SJSA1 (cell line): ENCODE measurements at regions not wholly inside any gene's neighbourhood (a gene's known extent, or its start where the extent isn't known, plus 50 kb on each side); places are given as distances from the start of the nearest gene placed in this dataset.

Experiments
- DNase-seq, 2 experiments: peaks; one replicate each; pipeline ENCODE4 v3.0.0-alpha.2; 2015 to 2020; ENCODE audit warnings: low spot score in 2 of 2, low read depth in 1 of 2
- H3K27ac ChIP-seq: fragments of 250-450 bp; sonication (Bioruptor Pico); 2 replicates; pipeline ENCODE4 v1.5.1; 2020; ENCODE audit warnings: mild to moderate bottlenecking, moderate library complexity
- H3K27me3 ChIP-seq: fragments of 250-450 bp; sonication (Bioruptor Pico); replicated peaks from 2 replicates; pipeline ENCODE4 v1.5.1; 2020; ENCODE audit warnings: mild to moderate bottlenecking, moderate library complexity
- H3K36me3 ChIP-seq: fragments of 250-450 bp; sonication (Bioruptor Pico); 2 replicates; pipeline ENCODE4 v1.5.1; 2020; ENCODE audit warnings: mild to moderate bottlenecking
- H3K4me1 ChIP-seq: fragments of 250-450 bp; sonication (Bioruptor Pico); replicated peaks from 2 replicates; pipeline ENCODE4 v1.6.1; 2021; ENCODE audit warnings: mild to moderate bottlenecking
- H3K4me3 ChIP-seq: fragments of 250-450 bp; sonication (Bioruptor Pico); 2 replicates; pipeline ENCODE4 v1.5.1; 2020; ENCODE audit warnings: mild to moderate bottlenecking
- H3K9me3 ChIP-seq: fragments of 250-450 bp; sonication (Bioruptor Pico); replicated peaks from 2 replicates; pipeline ENCODE4 v1.5.1; 2020; ENCODE audit warnings: mild to moderate bottlenecking

GRCh38 chr7:12766416-12766815 is 79.0 kb downstream of the ARL4A start:
- peaks cover 4% of the 10 kb centered on the region; the same call in 1 of the 2 replicates for H3K4me1 ChIP-seq
- no peaks in the 10 kb centered on the region for H3K9me3 ChIP-seq
- no peaks in the 10 kb centered on the region for H3K27me3 ChIP-seq
- no peak for DNase-seq
- H3K27ac ChIP-seq: no peak overlapping the region
- no peaks in the 10 kb centered on the region for H3K36me3 ChIP-seq
- H3K4me3 ChIP-seq: no peak overlapping the region

GRCh38 chr7:12768948-12769347 is 81.5 kb downstream of the ARL4A start:
- no peak overlapping the region for H3K27ac ChIP-seq
- no peak for DNase-seq
- H3K4me3 ChIP-seq: no peak overlapping the region
- no peaks in the 10 kb centered on the region for H3K9me3 ChIP-seq
- H3K36me3 ChIP-seq: no peaks in the 10 kb centered on the region
- H3K27me3 ChIP-seq: no peaks in the 10 kb centered on the region
- peaks cover 4% of the 10 kb centered on the region; the same call in 1 of the 2 replicates for H3K4me1 ChIP-seq

- Histone ChIP-seq H3K27ac (no peak overlapping the region), H3K4me3 (no peak overlapping the region), H3K27me3 (no peaks in the 10 kb centered on the region), H3K4me1 (peaks cover 4% of the 10 kb centered on the region; the same call in 1 of the 2 replicates), H3K9me3 (no peaks in the 10 kb centered on the region), H3K36me3 (no peaks in the 10 kb centered on the region)
- DNase-seq: no peak
Observed at GRCh38 chr7:12769444-12769843, 82.0 kb downstream of the ARL4A start.

- peaks cover 4% of the 10 kb centered on the region; the same call in 1 of the 2 replicates for H3K4me1 ChIP-seq
- no peaks in the 10 kb centered on the region for H3K9me3 ChIP-seq
- H3K27me3 ChIP-seq: no peaks in the 10 kb centered on the region
- no peak overlapping the region for H3K27ac ChIP-seq
- no peak for DNase-seq
- no peaks in the 10 kb centered on the region for H3K36me3 ChIP-seq
- H3K4me3 ChIP-seq: no peak overlapping the region
Observed at GRCh38 chr7:12770227-12770975, 83.0 kb downstream of the ARL4A start.

- no peaks in the 10 kb centered on the region for H3K27me3 ChIP-seq
- H3K4me3 ChIP-seq: no peak overlapping the region
- peaks cover 4% of the 10 kb centered on the region; the same call in 1 of the 2 replicates for H3K4me1 ChIP-seq
- DNase-seq: no peak
- H3K9me3 ChIP-seq: no peaks in the 10 kb centered on the region
- H3K27ac ChIP-seq: no peak overlapping the region
- no peaks in the 10 kb centered on the region for H3K36me3 ChIP-seq
Observed at GRCh38 chr7:12771378-12771877, 84.0 kb downstream of the ARL4A start.

- no peaks in the 10 kb centered on the region for H3K36me3 ChIP-seq
- H3K9me3 ChIP-seq: no peaks in the 10 kb centered on the region
- H3K4me1 ChIP-seq: peaks cover 4% of the 10 kb centered on the region; the same call in 1 of the 2 replicates
- H3K4me3 ChIP-seq: no peak overlapping the region
- no peak overlapping the region for H3K27ac ChIP-seq
- no peak for DNase-seq
- H3K27me3 ChIP-seq: no peaks in the 10 kb centered on the region
Observed at GRCh38 chr7:12772768-12773167, 85.3 kb downstream of the ARL4A start.

- H3K4me3 ChIP-seq: no peak overlapping the region
- H3K36me3 ChIP-seq: no peaks in the 10 kb centered on the region
- no peak for DNase-seq
- H3K27ac ChIP-seq: no peak overlapping the region
- H3K9me3 ChIP-seq: no peaks in the 10 kb centered on the region
- H3K4me1 ChIP-seq: no peaks in the 10 kb centered on the region
- H3K27me3 ChIP-seq: no peaks in the 10 kb centered on the region
Observed at GRCh38 chr7:12777257-12777656, 89.8 kb downstream of the ARL4A start.

GRCh38 chr7:12779947-12780346 is 92.5 kb downstream of the ARL4A start:
- H3K4me3 ChIP-seq: no peak overlapping the region
- no peaks in the 10 kb centered on the region for H3K27me3 ChIP-seq
- H3K27ac ChIP-seq: no peak overlapping the region
- no peaks in the 10 kb centered on the region for H3K9me3 ChIP-seq
- H3K4me1 ChIP-seq: no peaks in the 10 kb centered on the region
- no peak for DNase-seq
- no peaks in the 10 kb centered on the region for H3K36me3 ChIP-seq

GRCh38 chr7:12783421-12784095 is 96.1 kb downstream of the ARL4A start:
- no peaks in the 10 kb centered on the region for H3K36me3 ChIP-seq
- no peaks in the 10 kb centered on the region for H3K9me3 ChIP-seq
- no peaks in the 10 kb centered on the region for H3K4me1 ChIP-seq
- no peak for DNase-seq
- H3K4me3 ChIP-seq: no peak overlapping the region
- H3K27me3 ChIP-seq: no peaks in the 10 kb centered on the region
- no peak overlapping the region for H3K27ac ChIP-seq

GRCh38 chr7:12785473-12785872 is 98.0 kb downstream of the ARL4A start:
- Histone ChIP-seq H3K4me3 (no peak overlapping the region), H3K36me3 (no peaks in the 10 kb centered on the region), H3K27ac (no peak overlapping the region), H3K27me3 (no peaks in the 10 kb centered on the region), H3K9me3 (no peaks in the 10 kb centered on the region), H3K4me1 (no peaks in the 10 kb centered on the region)
- DNase-seq: no peak

GRCh38 chr7:12786494-12786893 is 99.1 kb downstream of the ARL4A start:
- Histone ChIP-seq H3K4me3 (no peak overlapping the region), H3K36me3 (no peaks in the 10 kb centered on the region), H3K27ac (no peak overlapping the region), H3K9me3 (no peaks in the 10 kb centered on the region), H3K27me3 (no peaks in the 10 kb centered on the region), H3K4me1 (no peaks in the 10 kb centered on the region)
- DNase-seq: no peak

- DNase-seq: no peak
- H3K36me3 ChIP-seq: no peaks in the 10 kb centered on the region
- no peak overlapping the region for H3K27ac ChIP-seq
- H3K4me1 ChIP-seq: no peaks in the 10 kb centered on the region
- H3K4me3 ChIP-seq: no peak overlapping the region
- H3K27me3 ChIP-seq: no peaks in the 10 kb centered on the region
- no peaks in the 10 kb centered on the region for H3K9me3 ChIP-seq
Observed at GRCh38 chr7:12788171-12788570, 100.7 kb downstream of the ARL4A start.

- H3K27ac ChIP-seq: no peak overlapping the region
- no peak for DNase-seq
- H3K4me3 ChIP-seq: no peak overlapping the region
- H3K9me3 ChIP-seq: no peaks in the 10 kb centered on the region
- no peaks in the 10 kb centered on the region for H3K36me3 ChIP-seq
- H3K27me3 ChIP-seq: no peaks in the 10 kb centered on the region
- H3K4me1 ChIP-seq: no peaks in the 10 kb centered on the region
Observed at GRCh38 chr7:12788591-12788990, 101.2 kb downstream of the ARL4A start.

- no peaks in the 10 kb centered on the region for H3K9me3 ChIP-seq
- no peak overlapping the region for H3K4me3 ChIP-seq
- H3K27me3 ChIP-seq: no peaks in the 10 kb centered on the region
- no peaks in the 10 kb centered on the region for H3K4me1 ChIP-seq
- H3K27ac ChIP-seq: no peak overlapping the region
- no peaks in the 10 kb centered on the region for H3K36me3 ChIP-seq
- no peak for DNase-seq
Observed at GRCh38 chr7:12794722-12795302, 107.4 kb downstream of the ARL4A start.
